PC-3 (cell line): ENCODE measurements at regions not wholly inside any gene's neighbourhood (a gene's known extent, or its start where the extent isn't known, plus 50 kb on each side); places are given as distances from the start of the nearest gene placed in this dataset.

Experiments
- ATAC-seq: fragments of 200-7000 bp; cut with Tn5 transposase; 2 replicates; pipeline ENCODE4 v1.9.1; 2020; ENCODE audit warnings: mild to moderate bottlenecking, moderate library complexity
- BruUV-seq: library from RNA; stranded (reverse); fragments of 400-500 nt; replicated peaks from 2 replicates; lab custom pipeline; 2021; lab: Mats Ljungman, UMichigan
- CTCF ChIA-PET: fragments of 300-600 bp; sonication (Branson Sonifier 250); formaldehyde crosslinking; loops from one replicate; lab custom pipeline; 2022; ENCODE audit warnings: antibody characterized with exemption; lab: Charles Lee
- POLR2A ChIA-PET: fragments of 300-600 bp; sonication (Branson Sonifier 250); formaldehyde crosslinking; loops from one replicate; lab custom pipeline; 2022; ENCODE audit warnings: antibody characterized with exemption; ENCODE audit not compliant: unreplicated experiment; lab: Charles Lee
- DNase-seq: peaks from one replicate; pipeline ENCODE4 v3.0.0-alpha.2; 2015
- H2AFZ ChIP-seq: fragments of 300-600 bp; sonication (generic); 2 replicates; pipeline ENCODE4 v1.6.0; 2016; ENCODE audit warnings: antibody characterized with exemption, low read length
- H3F3A ChIP-seq: fragments of 300-600 bp; sonication (generic); one replicate; pipeline ENCODE4 v1.6.0; 2017; ENCODE audit warnings: antibody characterized with exemption, low read length, control low read depth, mild to moderate bottlenecking; ENCODE audit not compliant: unreplicated experiment
- H3K27ac ChIP-seq: fragments of 300-600 bp; sonication (generic); 2 replicates; pipeline ENCODE4 v1.5.1; 2016; ENCODE audit warnings: mild to moderate bottlenecking, low read length
- H3K27me3 ChIP-seq: fragments of 300-600 bp; sonication (generic); 2 replicates; pipeline ENCODE4 v1.6.1; 2016; ENCODE audit warnings: low read length, mixed read lengths
- H3K36me3 ChIP-seq: fragments of 300-600 bp; sonication (generic); 2 replicates; pipeline ENCODE4 v1.6.1; 2016; ENCODE audit warnings: low read depth, mixed run types, low read length, mixed read lengths
- H3K4me1 ChIP-seq: fragments of 300-600 bp; sonication (generic); 2 replicates; pipeline ENCODE4 v1.5.1; 2016; ENCODE audit warnings: low read length; ENCODE audit not compliant: insufficient read depth
- H3K4me2 ChIP-seq: fragments of 300-600 bp; sonication (generic); 2 replicates; pipeline ENCODE4 v1.6.0; 2016; ENCODE audit warnings: low read length
- H3K4me3 ChIP-seq: fragments of 300-600 bp; sonication (generic); 2 replicates; pipeline ENCODE4 v1.5.1; 2016; ENCODE audit warnings: mild to moderate bottlenecking, low read length, mixed read lengths
- H3K79me2 ChIP-seq: fragments of 300-600 bp; sonication (generic); 2 replicates; pipeline ENCODE4 v1.6.1; 2017; ENCODE audit warnings: low read length, mixed read lengths
- H3K9ac ChIP-seq: fragments of 300-600 bp; sonication (generic); 2 replicates; pipeline ENCODE4 v1.6.0; 2016; ENCODE audit warnings: mild to moderate bottlenecking, low read length
- H3K9me2 ChIP-seq: fragments of 300-600 bp; sonication (generic); replicated peaks from 2 replicates; pipeline ENCODE4 v1.6.1; 2016; ENCODE audit warnings: mixed run types, low read length, mixed read lengths
- H3K9me3 ChIP-seq: fragments of 300-600 bp; sonication (generic); 2 replicates; pipeline ENCODE4 v1.6.1; 2016; ENCODE audit warnings: low read length, mixed read lengths
- H4K20me1 ChIP-seq: fragments of 300-600 bp; sonication (generic); 2 replicates; pipeline ENCODE4 v1.6.1; 2016; ENCODE audit warnings: low read length, mixed read lengths
- CTCF ChIP-seq: fragments of 300-600 bp; sonication (generic); conservative IDR thresholded peaks from 2 replicates; pipeline ENCODE4 v1.5.1; 2017; ENCODE audit warnings: antibody characterized with exemption, low read depth, mild to moderate bottlenecking, low read length
- EZH2 ChIP-seq: fragments of 300-600 bp; sonication (generic); IDR thresholded peaks from one replicate; pipeline ENCODE4 v1.6.1; 2017; ENCODE audit warnings: antibody characterized with exemption, mild to moderate bottlenecking, low read length; ENCODE audit not compliant: unreplicated experiment
- EZH2phosphoT487 ChIP-seq: fragments of 300-600 bp; sonication (generic); IDR thresholded peaks from 2 replicates; pipeline ENCODE4 v1.6.1; 2018; ENCODE audit warnings: mild to moderate bottlenecking, antibody characterized with exemption, low read length, borderline replicate concordance
- intact Hi-C: fragments of 100-400 bp; cut with micrococcal nuclease; formaldehyde crosslinking; loops from 2 replicates; pipeline ENCODE4 v1.9.0; 2023

GRCh38 chr1:65509912-65510680 lies 89.6 kb downstream of the LEPR start:
- ChIA-PET CTCF (no interaction called here), POLR2A (no interaction called here)
- H3K9me3 ChIP-seq: no peaks in the 10 kb centered on the region
- ATAC-seq: no peak
- intact Hi-C loops: no loop called here
- no peak for DNase-seq
- no peak overlapping the region for H3K27ac ChIP-seq
- H3K27me3 ChIP-seq: peaks cover 75% of the 10 kb centered on the region
- H3F3A ChIP-seq: no peaks in the 10 kb centered on the region
- TF ChIP-seq CTCF (no peak), EZH2phosphoT487 (no peak), EZH2 (no peak)
- no peak overlapping the region for H3K4me2 ChIP-seq
- no peaks in the 10 kb centered on the region for H3K4me1 ChIP-seq
- no peaks in the 10 kb centered on the region for H3K79me2 ChIP-seq
- no peaks in the 10 kb centered on the region for H3K9me2 ChIP-seq
- H2AFZ ChIP-seq: no peak overlapping the region
- no peak overlapping the region for H3K9ac ChIP-seq
- H3K4me3 ChIP-seq: no peak overlapping the region
- BruUV-seq: no TSS peak
- no peaks in the 10 kb centered on the region for H3K36me3 ChIP-seq
- H4K20me1 ChIP-seq: no peaks in the 10 kb centered on the region

GRCh38 chr1:65510961-65511360 lies 90.5 kb downstream of the LEPR start:
- Histone ChIP-seq H3K4me2 (no peak overlapping the region), H3K4me3 (no peak overlapping the region), H3K79me2 (no peaks in the 10 kb centered on the region), H3K9ac (no peak overlapping the region), H2AFZ (no peak overlapping the region), H3K9me3 (no peaks in the 10 kb centered on the region), H3K4me1 (no peaks in the 10 kb centered on the region), H3K9me2 (no peaks in the 10 kb centered on the region), H3K36me3 (no peaks in the 10 kb centered on the region), H3K27ac (no peak overlapping the region), H3K27me3 (peaks cover 74% of the 10 kb centered on the region), H3F3A (no peaks in the 10 kb centered on the region), H4K20me1 (no peaks in the 10 kb centered on the region)
- no TSS peak for BruUV-seq
- intact Hi-C loops: no loop called here
- no peak for ATAC-seq
- TF ChIP-seq EZH2 (no peak), EZH2phosphoT487 (no peak), CTCF (no peak)
- CTCF ChIA-PET: no interaction called here
- DNase-seq: no peak
- POLR2A ChIA-PET: no interaction called here

GRCh38 chr1:65512383-65512782 lies 91.9 kb downstream of the LEPR start:
- no peak for ATAC-seq
- Histone ChIP-seq H3K9me2 (no peaks in the 10 kb centered on the region), H3K36me3 (no peaks in the 10 kb centered on the region), H3K9me3 (no peaks in the 10 kb centered on the region), H3K27ac (no peak overlapping the region), H3K9ac (no peak overlapping the region), H4K20me1 (no peaks in the 10 kb centered on the region), H3K4me1 (no peaks in the 10 kb centered on the region), H3K4me3 (no peak overlapping the region), H3F3A (no peaks in the 10 kb centered on the region), H2AFZ (no peak overlapping the region), H3K27me3 (peaks cover 79% of the 10 kb centered on the region), H3K4me2 (no peak overlapping the region), H3K79me2 (no peaks in the 10 kb centered on the region)
- intact Hi-C loops: no loop called here
- no TSS peak for BruUV-seq
- TF ChIP-seq EZH2 (no peak), CTCF (no peak), EZH2phosphoT487 (no peak)
- no peak for DNase-seq
- POLR2A ChIA-PET: no interaction called here
- CTCF ChIA-PET: no interaction called here
